ENCODE measurements at regions not wholly inside any gene's neighbourhood (a gene's known extent, or its start where the extent isn't known, plus 50 kb on each side); places are given as distances from the start of the nearest gene placed in this dataset.
"Not testable (repeated sequence)": the region's sequence is repeated elsewhere in the genome, so short reads cannot be mapped to it uniquely, and the experiment has no call there.

GRCh38 chr22:49352361-49353169 lies 475.1 kb downstream of the BRD1 start:
- DNase-seq (ENCODE audit: low read depth, low spot score), result no peak

- DNase-seq (ENCODE audit: low read depth, low spot score), result no peak
Observed at GRCh38 chr22:49351761-49352227, 475.9 kb downstream of the BRD1 start.

GRCh38 chr22:49350441-49351121 lies 477.1 kb downstream of the BRD1 start:
- no peak for DNase-seq (ENCODE audit: low read depth, low spot score)

GRCh38 chr22:49349841-49350381 lies 477.8 kb downstream of the BRD1 start:
- DNase-seq (ENCODE audit: low read depth, low spot score), result no peak

- no peak for DNase-seq (ENCODE audit: low read depth, low spot score)
Observed at GRCh38 chr22:49349181-49349835, 478.4 kb downstream of the BRD1 start.

- no peak for DNase-seq (ENCODE audit: low read depth, low spot score)
Observed at GRCh38 chr22:49348631-49349030, 479.0 kb downstream of the BRD1 start.

- DNase-seq (ENCODE audit: low read depth, low spot score), result no peak
Observed at GRCh38 chr22:49347376-49347775, 480.3 kb downstream of the BRD1 start.

- no peak for DNase-seq (ENCODE audit: low read depth, low spot score)
Observed at GRCh38 chr22:49345896-49346295, 481.8 kb downstream of the BRD1 start.

GRCh38 chr22:49344656-49345055 lies 483.0 kb downstream of the BRD1 start:
- no peak for DNase-seq (ENCODE audit: low read depth, low spot score)

- no peak for DNase-seq (ENCODE audit: low read depth, low spot score)
Observed at GRCh38 chr22:49344161-49344560, 483.5 kb downstream of the BRD1 start.

GRCh38 chr22:49340406-49340805 lies 487.3 kb downstream of the BRD1 start:
- no peak for DNase-seq (ENCODE audit: low read depth, low spot score)

- DNase-seq (ENCODE audit: low read depth, low spot score), result not testable (repeated sequence)
Observed at GRCh38 chr22:49336483-49336882, 491.2 kb downstream of the BRD1 start.

GRCh38 chr22:49334976-49335375 lies 492.7 kb downstream of the BRD1 start:
- DNase-seq (ENCODE audit: low read depth, low spot score), result no peak

GRCh38 chr22:49334449-49334789 lies 493.3 kb downstream of the BRD1 start:
- DNase-seq (ENCODE audit: low read depth, low spot score), result no peak

- DNase-seq (ENCODE audit: low read depth, low spot score), result no peak
Observed at GRCh38 chr22:49333206-49333605, 494.5 kb downstream of the BRD1 start.

GRCh38 chr22:49332691-49333090 lies 495.0 kb downstream of the BRD1 start:
- DNase-seq (ENCODE audit: low read depth, low spot score), result no peak

GRCh38 chr22:49331878-49332277 lies 495.8 kb downstream of the BRD1 start:
- DNase-seq (ENCODE audit: low read depth, low spot score), result no peak

- no peak for DNase-seq (ENCODE audit: low read depth, low spot score)
Observed at GRCh38 chr22:49331223-49331815, 496.4 kb downstream of the BRD1 start.

- no peak for DNase-seq (ENCODE audit: low read depth, low spot score)
Observed at GRCh38 chr22:49330421-49331222, 497.1 kb downstream of the BRD1 start.

GRCh38 chr22:49329636-49330035 lies 498.0 kb downstream of the BRD1 start:
- DNase-seq (ENCODE audit: low read depth, low spot score), result no peak
